SU-DHL-6 (cell line): ENCODE measurements at regions not wholly inside any gene's neighbourhood (a gene's known extent, or its start where the extent isn't known, plus 50 kb on each side); places are given as distances from the start of the nearest gene placed in this dataset.

Experiments
- CTCF ChIP-seq: fragments of 200-600 bp; sonication (generic); IDR thresholded peaks from one replicate; pipeline ENCODE4 v1.5.1; 2017; ENCODE audit warnings: antibody characterized with exemption, mild to moderate bottlenecking, low read length, moderate library complexity; ENCODE audit not compliant: insufficient read depth, poor library complexity, severe bottlenecking
- EZH2phosphoT487 ChIP-seq: fragments of 200-600 bp; sonication (generic), shearing (Covaris generic); conservative IDR thresholded peaks from 2 replicates; pipeline ENCODE4 v1.6.1; 2018; ENCODE audit warnings: mild to moderate bottlenecking, antibody characterized with exemption, low read length, moderate library complexity, mixed read lengths

GRCh38 chr12:82620917-82621316 is 65.8 kb upstream of the TMTC2 start:
- TF ChIP-seq CTCF, result no peak
- TF ChIP-seq EZH2phosphoT487, result no peak
